Epithelial cell of proximal tubule (primary cell): ENCODE measurements at regions not wholly inside any gene's neighbourhood (a gene's known extent, or its start where the extent isn't known, plus 50 kb on each side); places are given as distances from the start of the nearest gene placed in this dataset.

Experiments used
- DNase-seq: peaks from one replicate; pipeline ENCODE4 v3.0.0-alpha.2; 2011; ENCODE audit warnings: low read depth
- H3K4me3 ChIP-seq: 2 replicates; pipeline ENCODE4 v1.5.1; 2011; ENCODE audit warnings: low read depth, mild to moderate bottlenecking, low read length
- CTCF ChIP-seq: conservative IDR thresholded peaks from 2 replicates; pipeline ENCODE4 v1.5.1; 2012; ENCODE audit warnings: low read depth, mild to moderate bottlenecking, low read length

GRCh38 chr5:58276431-58276830 is 183.5 kb downstream of the PLK2 start:
- H3K4me3 ChIP-seq = no peak overlapping the region
- no peak for TF ChIP-seq CTCF
- no peak for DNase-seq

GRCh38 chr5:58275516-58275915 is 184.4 kb downstream of the PLK2 start:
- no peak for TF ChIP-seq CTCF
- no peak overlapping the region for H3K4me3 ChIP-seq
- DNase-seq = no peak

GRCh38 chr5:58274191-58274590 is 185.7 kb downstream of the PLK2 start:
- no peak for DNase-seq
- no peak overlapping the region for H3K4me3 ChIP-seq
- no peak for TF ChIP-seq CTCF

- TF ChIP-seq CTCF = no peak
- DNase-seq = no peak
- no peak overlapping the region for H3K4me3 ChIP-seq
Observed at GRCh38 chr5:58273711-58274110, 186.2 kb downstream of the PLK2 start.

- DNase-seq = no peak
- H3K4me3 ChIP-seq = no peak overlapping the region
Observed at GRCh38 chr5:58268268-58268667, 191.6 kb downstream of the PLK2 start.

GRCh38 chr5:58266402-58266801 is 193.5 kb downstream of the PLK2 start:
- no peak for TF ChIP-seq CTCF
- no peak overlapping the region for H3K4me3 ChIP-seq
- DNase-seq = no peak

More at GRCh38 chr5:58268268-58268667, 191.6 kb downstream of the PLK2 start:
- no peak for TF ChIP-seq CTCF

GRCh38 chr5:58265246-58265930 is 194.5 kb downstream of the PLK2 start:
- DNase-seq = no peak
- TF ChIP-seq CTCF = no peak
- no peak overlapping the region for H3K4me3 ChIP-seq
